Keratinocyte (primary cell): ENCODE measurements at regions not wholly inside any gene's neighbourhood (a gene's known extent, or its start where the extent isn't known, plus 50 kb on each side); places are given as distances from the start of the nearest gene placed in this dataset.

Experiments used
- DNase-seq: peaks from one replicate; pipeline ENCODE4 v3.0.0-alpha.2; 2011; ENCODE audit warnings: low read depth, missing footprints, low spot score
- FAIRE-seq: peaks from 2 replicates; lab custom pipeline; 2011; peaks lifted over from hg19 to GRCh38; lab: Jason Lieb, UNC
- H2AFZ ChIP-seq: 2 replicates; pipeline ENCODE4 v1.6.0; 2012; ENCODE audit warnings: low read length, control low read depth, inconsistent platforms; ENCODE audit not compliant: control insufficient read depth
- H3K27ac ChIP-seq: 2 replicates; pipeline ENCODE4 v1.5.1; 2011; ENCODE audit warnings: low read length; ENCODE audit not compliant: control insufficient read depth, insufficient read depth
- H3K27me3 ChIP-seq: 3 replicates; pipeline ENCODE4 v1.6.0; 2011; ENCODE audit warnings: low read length; ENCODE audit not compliant: control insufficient read depth, insufficient read depth; ENCODE audit errors: extremely low read depth
- H3K36me3 ChIP-seq, 2 experiments: 2 replicates in 1 of 2; 3 replicates in 1 of 2; pipeline ENCODE4 v1.5.1; 2011; ENCODE audit warnings: low read length in 2 of 2, mild to moderate bottlenecking in 1 of 2; ENCODE audit not compliant: control insufficient read depth in 2 of 2, insufficient read depth in 2 of 2; ENCODE audit errors: extremely low read depth in 1 of 2
- H3K4me1 ChIP-seq: 3 replicates; pipeline ENCODE4 v1.5.1; 2011; ENCODE audit warnings: low read length; ENCODE audit not compliant: control insufficient read depth, insufficient read depth; ENCODE audit errors: extremely low read depth
- H3K4me2 ChIP-seq: 3 replicates; pipeline ENCODE4 v1.6.0; 2011; ENCODE audit warnings: low read depth, low read length; ENCODE audit not compliant: control insufficient read depth, insufficient read depth; ENCODE audit errors: extremely low read depth
- H3K4me3 ChIP-seq, 3 experiments: fragments of 200-600 bp in 1 of 3; sonication (generic) in 1 of 3; 2 replicates in 2 of 3; 3 replicates in 1 of 3; pipeline ENCODE4 v1.5.1; 2011 to 2016; ENCODE audit warnings: low read length in 3 of 3, mild to moderate bottlenecking in 3 of 3, control low read depth in 2 of 3, inconsistent platforms in 1 of 3, low read depth in 1 of 3, mixed read lengths in 1 of 3, mixed run types in 1 of 3, moderate library complexity in 1 of 3; ENCODE audit not compliant: control insufficient read depth in 2 of 3, insufficient read depth in 2 of 3; ENCODE audit errors: extremely low read depth in 1 of 3
- H3K79me2 ChIP-seq: 2 replicates; pipeline ENCODE4 v1.6.0; 2012; ENCODE audit warnings: low read length; ENCODE audit not compliant: control insufficient read depth, insufficient read depth
- H3K9ac ChIP-seq: 3 replicates; pipeline ENCODE4 v1.6.0; 2011; ENCODE audit warnings: low read length; ENCODE audit not compliant: control insufficient read depth, insufficient read depth; ENCODE audit errors: extremely low read depth
- H3K9me1 ChIP-seq: 3 replicates; pipeline ENCODE4 v1.6.0; 2011; ENCODE audit warnings: low read length; ENCODE audit not compliant: control insufficient read depth, insufficient read depth; ENCODE audit errors: extremely low read depth
- H3K9me3 ChIP-seq: 2 replicates; pipeline ENCODE4 v1.5.1; 2012; ENCODE audit warnings: low read depth, low read length; ENCODE audit not compliant: control insufficient read depth
- H4K20me1 ChIP-seq: 3 replicates; pipeline ENCODE4 v1.6.0; 2011; ENCODE audit warnings: low read length; ENCODE audit not compliant: control insufficient read depth, insufficient read depth; ENCODE audit errors: extremely low read depth
- EZH2 ChIP-seq: IDR thresholded peaks from one replicate; pipeline ENCODE4 v1.6.1; 2012; ENCODE audit warnings: inconsistent platforms, mild to moderate bottlenecking, low read length, moderate library complexity
- dilution Hi-C: fragments of 300-500 bp; cut with MboI; formaldehyde crosslinking; loops from one replicate; pipeline ENCODE4 v1.7.0; 2020; ENCODE audit warnings: low sequenced_read_pairs; ENCODE audit not compliant: extremely low pct_ligation_motif_present
- TF ChIP-seq, protein P1 (sequence below), 3 experiments: IDR thresholded peaks in 1 of 3; conservative IDR thresholded peaks in 1 of 3; optimal IDR thresholded peaks in 1 of 3; 2 replicates in 2 of 3; 3 replicates in 1 of 3; pipeline versions ENCODE3 to v1.5.1; 2011; ENCODE audit warnings: low read length in 3 of 3, mild to moderate bottlenecking in 3 of 3, moderate library complexity in 2 of 3, control low read depth in 1 of 3, inconsistent platforms in 1 of 3; ENCODE audit not compliant: insufficient read depth in 2 of 3; ENCODE audit errors: extremely low read depth in 1 of 3

DNA sequence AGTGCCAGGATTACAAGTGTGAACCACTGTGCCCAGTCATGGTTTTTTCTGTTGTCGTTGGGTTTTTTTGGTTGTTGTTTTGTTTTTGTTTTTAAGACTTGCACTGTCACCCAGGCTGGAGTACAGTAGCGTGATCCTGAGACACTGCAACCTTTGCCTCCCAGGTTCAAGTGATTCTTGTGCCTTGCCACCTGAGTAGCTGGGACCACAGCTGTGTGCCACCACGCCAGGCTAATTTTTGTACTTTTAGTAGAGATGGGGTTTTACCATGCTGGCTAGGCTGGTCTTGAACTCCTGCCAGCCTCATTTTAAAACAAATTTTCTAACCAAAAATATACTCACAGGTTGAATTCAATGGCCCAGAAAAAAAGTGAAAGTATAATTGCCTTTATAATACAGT lies 174.1 kb downstream of the AHR start:
- H3K79me2 ChIP-seq: no peaks in the 10 kb centered on the region
- dilution Hi-C loops: no loop called here
- H3K4me2 ChIP-seq: no peak overlapping the region
- DNase-seq (no peak), FAIRE-seq (no peak)
- TF ChIP-seq EZH2: no peak
- TF ChIP-seq, protein P1, sequence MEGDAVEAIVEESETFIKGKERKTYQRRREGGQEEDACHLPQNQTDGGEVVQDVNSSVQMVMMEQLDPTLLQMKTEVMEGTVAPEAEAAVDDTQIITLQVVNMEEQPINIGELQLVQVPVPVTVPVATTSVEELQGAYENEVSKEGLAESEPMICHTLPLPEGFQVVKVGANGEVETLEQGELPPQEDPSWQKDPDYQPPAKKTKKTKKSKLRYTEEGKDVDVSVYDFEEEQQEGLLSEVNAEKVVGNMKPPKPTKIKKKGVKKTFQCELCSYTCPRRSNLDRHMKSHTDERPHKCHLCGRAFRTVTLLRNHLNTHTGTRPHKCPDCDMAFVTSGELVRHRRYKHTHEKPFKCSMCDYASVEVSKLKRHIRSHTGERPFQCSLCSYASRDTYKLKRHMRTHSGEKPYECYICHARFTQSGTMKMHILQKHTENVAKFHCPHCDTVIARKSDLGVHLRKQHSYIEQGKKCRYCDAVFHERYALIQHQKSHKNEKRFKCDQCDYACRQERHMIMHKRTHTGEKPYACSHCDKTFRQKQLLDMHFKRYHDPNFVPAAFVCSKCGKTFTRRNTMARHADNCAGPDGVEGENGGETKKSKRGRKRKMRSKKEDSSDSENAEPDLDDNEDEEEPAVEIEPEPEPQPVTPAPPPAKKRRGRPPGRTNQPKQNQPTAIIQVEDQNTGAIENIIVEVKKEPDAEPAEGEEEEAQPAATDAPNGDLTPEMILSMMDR (optimal IDR thresholded peaks at IDR 0.05 in 1 of 3, IDR thresholded peaks at IDR 0.05 in 1 of 3, conservative IDR thresholded peaks at IDR 0.05 in 1 of 3; ENCODE audit: extremely low read depth in 1 of 3, insufficient read depth in 2 of 3, low read length in 3 of 3): no peak
- no peaks in the 10 kb centered on the region for H3K4me1 ChIP-seq
- H3K27me3 ChIP-seq: no peaks in the 10 kb centered on the region
- H4K20me1 ChIP-seq: no peaks in the 10 kb centered on the region
- H2AFZ ChIP-seq: no peak overlapping the region
- H3K27ac ChIP-seq: no peak overlapping the region
- H3K9ac ChIP-seq: no peak overlapping the region
- H3K9me1 ChIP-seq: no peaks in the 10 kb centered on the region
- H3K36me3 ChIP-seq: no peaks in the 10 kb centered on the region
- no peaks in the 10 kb centered on the region for H3K9me3 ChIP-seq
- H3K4me3 ChIP-seq: no peak overlapping the region

DNA sequence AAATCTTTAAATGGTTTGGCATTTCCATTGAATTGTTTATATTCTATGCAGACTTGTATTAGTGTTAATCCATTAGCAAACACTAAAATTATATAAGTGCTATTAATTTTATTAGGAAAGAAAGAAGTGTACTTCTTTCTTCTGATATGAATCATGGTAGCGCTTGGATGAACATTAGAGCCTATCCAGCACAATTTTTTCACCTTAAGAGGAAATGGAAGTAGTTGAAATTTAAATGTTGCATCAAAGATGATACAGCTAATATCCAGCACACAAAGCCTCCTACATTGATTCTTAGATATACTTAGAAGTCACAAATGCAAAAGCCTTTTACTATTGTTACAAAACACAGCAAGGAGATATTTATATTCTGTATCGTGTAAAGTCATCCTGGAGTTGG lies 174.5 kb downstream of the AHR start:
- no peaks in the 10 kb centered on the region for H4K20me1 ChIP-seq
- no peaks in the 10 kb centered on the region for H3K9me1 ChIP-seq
- no peak overlapping the region for H3K4me2 ChIP-seq
- no peaks in the 10 kb centered on the region for H3K4me1 ChIP-seq
- H3K9me3 ChIP-seq: no peaks in the 10 kb centered on the region
- H3K27ac ChIP-seq: no peak overlapping the region
- H3K27me3 ChIP-seq: no peaks in the 10 kb centered on the region
- no peaks in the 10 kb centered on the region for H3K36me3 ChIP-seq
- no peak for DNase-seq
- no peak overlapping the region for H3K4me3 ChIP-seq
- no peaks in the 10 kb centered on the region for H3K79me2 ChIP-seq
- no peak for FAIRE-seq
- no peak for TF ChIP-seq EZH2
- TF ChIP-seq, protein P1 (optimal IDR thresholded peaks at IDR 0.05 in 1 of 3, IDR thresholded peaks at IDR 0.05 in 1 of 3, conservative IDR thresholded peaks at IDR 0.05 in 1 of 3; ENCODE audit: extremely low read depth in 1 of 3, insufficient read depth in 2 of 3, low read length in 3 of 3): no peak
- H3K9ac ChIP-seq: no peak overlapping the region
- no peak overlapping the region for H2AFZ ChIP-seq
- dilution Hi-C loops: no loop called here
